22Rv1 (cell line): ENCODE measurements at regions not wholly inside any gene's neighbourhood (a gene's known extent, or its start where the extent isn't known, plus 50 kb on each side); places are given as distances from the start of the nearest gene placed in this dataset.

ENCODE experiments used
- H3K27ac ChIP-seq: fragments of 450-650 bp; 2 replicates; pipeline ENCODE4 v1.5.1; 2017
- CTCF ChIP-seq: fragments of 450-650 bp; IDR thresholded peaks from 2 replicates; pipeline ENCODE4 v1.5.1; 2017; ENCODE audit warnings: mild to moderate bottlenecking
- ZFX ChIP-seq: fragments of 450-650 bp; IDR thresholded peaks from 2 replicates; pipeline ENCODE4 v1.6.1; 2017; ENCODE audit warnings: antibody characterized with exemption, borderline replicate concordance

- TF ChIP-seq ZFX (no peak), CTCF (no peak)
- H3K27ac ChIP-seq: no peak overlapping the region
Observed at GRCh38 chr2:14547830-14548229, 84.7 kb upstream of the LRATD1 start.

DNA sequence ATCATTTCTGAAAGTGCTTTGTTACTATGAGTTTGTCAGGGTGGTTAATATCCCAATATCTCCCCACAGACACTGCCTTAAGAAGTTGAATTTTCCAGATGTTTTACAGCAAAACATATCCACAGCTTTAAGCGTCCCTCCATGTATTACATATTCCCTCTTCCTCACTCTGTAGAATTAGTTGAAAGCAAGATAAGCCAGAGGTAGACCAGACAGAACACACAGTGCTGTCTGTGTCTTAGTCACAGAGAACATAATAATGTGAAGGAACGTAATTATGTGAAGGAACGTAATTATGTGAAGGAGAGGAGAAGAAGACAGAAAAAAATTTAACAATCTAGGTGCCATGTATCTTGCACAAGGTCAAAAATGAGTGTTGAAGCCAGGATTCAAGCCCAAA, 81.9 kb upstream of the LRATD1 start:
- TF ChIP-seq CTCF (no peak), ZFX (no peak)
- H3K27ac ChIP-seq: no peak overlapping the region

- TF ChIP-seq ZFX: no peak
- TF ChIP-seq CTCF: no peak
Observed at GRCh38 chr2:14551069-14551468, 81.4 kb upstream of the LRATD1 start.

DNA sequence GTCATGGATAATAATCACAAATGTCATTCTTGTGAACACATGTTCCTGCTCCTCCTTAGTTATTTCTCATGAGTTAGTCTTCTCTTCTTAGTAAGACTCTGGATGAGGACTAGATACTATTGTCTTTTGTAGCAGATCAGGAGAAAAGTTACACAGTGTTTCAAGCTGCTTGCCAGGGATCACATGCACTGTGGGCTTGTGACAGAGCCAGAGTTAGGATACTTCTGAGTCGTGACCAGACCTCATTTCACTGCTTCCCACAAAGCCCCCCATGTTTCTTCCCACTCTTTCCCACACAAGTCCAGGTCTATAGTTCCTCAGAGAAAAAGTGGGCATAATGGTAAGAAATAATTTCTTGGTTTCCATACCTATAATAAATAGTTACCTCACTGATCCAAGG, 80.2 kb upstream of the LRATD1 start:
- TF ChIP-seq CTCF (no peak), ZFX (no peak)
- H3K27ac ChIP-seq: no peak overlapping the region

More at GRCh38 chr2:14551069-14551468, 81.4 kb upstream of the LRATD1 start:
- H3K27ac ChIP-seq: no peak overlapping the region

GRCh38 chr2:14552818-14553217, 79.7 kb upstream of the LRATD1 start:
- H3K27ac ChIP-seq: no peak overlapping the region
- TF ChIP-seq CTCF (no peak), ZFX (no peak)

GRCh38 chr2:14554849-14555545, 77.5 kb upstream of the LRATD1 start:
- H3K27ac ChIP-seq: peak overlapping the region; percentile 22; the same call in 1 of the 2 replicates
- TF ChIP-seq CTCF: no peak

DNA sequence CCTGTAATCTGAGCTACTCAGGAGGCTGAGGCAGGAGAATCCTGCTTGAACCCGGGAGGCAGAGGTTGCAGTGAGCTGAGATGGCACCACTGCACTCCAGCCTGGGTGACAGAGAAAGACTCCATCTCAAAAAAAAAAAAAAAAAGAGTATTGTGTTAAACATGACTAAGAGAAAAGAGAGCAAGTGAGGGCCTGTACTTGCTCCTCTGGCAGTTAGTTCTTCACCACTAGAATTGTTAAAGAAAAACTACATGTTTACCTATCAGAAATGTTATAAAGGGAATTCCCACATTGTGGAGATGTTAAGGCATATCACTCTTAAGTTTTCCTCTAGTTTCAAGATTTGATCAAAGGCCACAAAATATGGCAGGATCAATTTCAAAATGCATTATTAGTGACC, 75.4 kb upstream of the LRATD1 start:
- H3K27ac ChIP-seq: no peak overlapping the region
- TF ChIP-seq ZFX (no peak), CTCF (no peak)
